Ishikawa (cell line): ENCODE measurements at regions not wholly inside any gene's neighbourhood (a gene's known extent, or its start where the extent isn't known, plus 50 kb on each side); places are given as distances from the start of the nearest gene placed in this dataset.

Experiments
- CEBPB ChIP-seq: IDR thresholded peaks from 2 replicates; pipeline ENCODE4 v1.6.1; 2012
- CREB1 ChIP-seq: IDR thresholded peaks from 2 replicates; pipeline ENCODE4 v1.6.1; 2012; ENCODE audit warnings: low read depth
- EGR1 ChIP-seq: IDR thresholded peaks from 2 replicates; pipeline ENCODE4 v1.6.1; 2012
- EP300 ChIP-seq: IDR thresholded peaks from 2 replicates; pipeline ENCODE4 v1.6.1; 2012; ENCODE audit warnings: borderline replicate concordance
- FOXM1 ChIP-seq: IDR thresholded peaks from 2 replicates; pipeline ENCODE4 v1.6.1; 2012; ENCODE audit warnings: low read depth, borderline replicate concordance
- NFIC ChIP-seq: IDR thresholded peaks from 2 replicates; pipeline ENCODE4 v1.6.1; 2012
- RAD21 ChIP-seq: IDR thresholded peaks from 2 replicates; pipeline ENCODE4 v1.6.1; 2012; ENCODE audit warnings: low read depth
- TAF1 ChIP-seq: IDR thresholded peaks from 2 replicates; pipeline ENCODE4 v1.6.1; 2012; ENCODE audit warnings: low read depth, mild to moderate bottlenecking
- TCF12 ChIP-seq: IDR thresholded peaks from 2 replicates; pipeline ENCODE4 v1.6.1; 2012; ENCODE audit warnings: low read depth
- TEAD4 ChIP-seq: IDR thresholded peaks from 2 replicates; pipeline ENCODE4 v1.6.1; 2012
- YY1 ChIP-seq: IDR thresholded peaks from 2 replicates; pipeline ENCODE4 v1.6.1; 2012; ENCODE audit warnings: low read depth
- ZBTB7A ChIP-seq: IDR thresholded peaks from 2 replicates; pipeline ENCODE4 v1.6.1; 2012; ENCODE audit warnings: low read depth
- TF ChIP-seq, protein P1 (sequence below): IDR thresholded peaks from 2 replicates; pipeline ENCODE4 v1.6.1; 2012; ENCODE audit warnings: low read depth, mild to moderate bottlenecking
- TF ChIP-seq, protein P2 (sequence below): IDR thresholded peaks from 2 replicates; pipeline ENCODE4 v1.6.1; 2012
- TF ChIP-seq, protein P3 (sequence below): IDR thresholded peaks from 2 replicates; pipeline ENCODE4 v1.6.1; 2012

DNA sequence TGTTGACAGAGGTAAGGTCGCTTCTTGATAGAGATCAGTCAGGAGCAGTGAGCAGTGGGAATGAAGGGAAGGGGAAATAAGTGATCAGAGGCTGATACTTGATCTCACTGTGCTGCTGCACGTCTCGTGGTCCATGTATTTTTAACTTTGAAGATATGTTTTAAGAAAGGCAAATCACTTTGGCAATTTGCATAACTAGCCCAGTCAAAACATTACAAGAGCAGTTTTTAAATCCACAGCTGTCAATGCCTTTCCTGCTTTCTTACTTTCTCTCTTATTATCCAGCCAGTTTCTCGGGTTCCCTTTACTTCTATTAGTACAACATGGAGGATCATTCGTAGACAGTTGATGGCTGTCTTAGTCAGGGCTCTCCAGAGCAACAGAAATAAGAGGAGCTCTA, 472.8 kb downstream of the TMA16 start:
- TF ChIP-seq NFIC = no peak
- no peak for TF ChIP-seq CREB1
- no peak for TF ChIP-seq CEBPB
- TF ChIP-seq YY1 = no peak
- TF ChIP-seq ZBTB7A = no peak
- TF ChIP-seq TAF1 = no peak
- no peak for TF ChIP-seq TCF12
- TF ChIP-seq FOXM1 = no peak
- TF ChIP-seq, protein P1, sequence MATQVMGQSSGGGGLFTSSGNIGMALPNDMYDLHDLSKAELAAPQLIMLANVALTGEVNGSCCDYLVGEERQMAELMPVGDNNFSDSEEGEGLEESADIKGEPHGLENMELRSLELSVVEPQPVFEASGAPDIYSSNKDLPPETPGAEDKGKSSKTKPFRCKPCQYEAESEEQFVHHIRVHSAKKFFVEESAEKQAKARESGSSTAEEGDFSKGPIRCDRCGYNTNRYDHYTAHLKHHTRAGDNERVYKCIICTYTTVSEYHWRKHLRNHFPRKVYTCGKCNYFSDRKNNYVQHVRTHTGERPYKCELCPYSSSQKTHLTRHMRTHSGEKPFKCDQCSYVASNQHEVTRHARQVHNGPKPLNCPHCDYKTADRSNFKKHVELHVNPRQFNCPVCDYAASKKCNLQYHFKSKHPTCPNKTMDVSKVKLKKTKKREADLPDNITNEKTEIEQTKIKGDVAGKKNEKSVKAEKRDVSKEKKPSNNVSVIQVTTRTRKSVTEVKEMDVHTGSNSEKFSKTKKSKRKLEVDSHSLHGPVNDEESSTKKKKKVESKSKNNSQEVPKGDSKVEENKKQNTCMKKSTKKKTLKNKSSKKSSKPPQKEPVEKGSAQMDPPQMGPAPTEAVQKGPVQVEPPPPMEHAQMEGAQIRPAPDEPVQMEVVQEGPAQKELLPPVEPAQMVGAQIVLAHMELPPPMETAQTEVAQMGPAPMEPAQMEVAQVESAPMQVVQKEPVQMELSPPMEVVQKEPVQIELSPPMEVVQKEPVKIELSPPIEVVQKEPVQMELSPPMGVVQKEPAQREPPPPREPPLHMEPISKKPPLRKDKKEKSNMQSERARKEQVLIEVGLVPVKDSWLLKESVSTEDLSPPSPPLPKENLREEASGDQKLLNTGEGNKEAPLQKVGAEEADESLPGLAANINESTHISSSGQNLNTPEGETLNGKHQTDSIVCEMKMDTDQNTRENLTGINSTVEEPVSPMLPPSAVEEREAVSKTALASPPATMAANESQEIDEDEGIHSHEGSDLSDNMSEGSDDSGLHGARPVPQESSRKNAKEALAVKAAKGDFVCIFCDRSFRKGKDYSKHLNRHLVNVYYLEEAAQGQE = no peak
- TF ChIP-seq, protein P2, sequence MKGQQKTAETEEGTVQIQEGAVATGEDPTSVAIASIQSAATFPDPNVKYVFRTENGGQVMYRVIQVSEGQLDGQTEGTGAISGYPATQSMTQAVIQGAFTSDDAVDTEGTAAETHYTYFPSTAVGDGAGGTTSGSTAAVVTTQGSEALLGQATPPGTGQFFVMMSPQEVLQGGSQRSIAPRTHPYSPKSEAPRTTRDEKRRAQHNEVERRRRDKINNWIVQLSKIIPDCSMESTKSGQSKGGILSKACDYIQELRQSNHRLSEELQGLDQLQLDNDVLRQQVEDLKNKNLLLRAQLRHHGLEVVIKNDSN = no peak
- no peak for TF ChIP-seq RAD21
- no peak for TF ChIP-seq EGR1
- TF ChIP-seq, protein P3, sequence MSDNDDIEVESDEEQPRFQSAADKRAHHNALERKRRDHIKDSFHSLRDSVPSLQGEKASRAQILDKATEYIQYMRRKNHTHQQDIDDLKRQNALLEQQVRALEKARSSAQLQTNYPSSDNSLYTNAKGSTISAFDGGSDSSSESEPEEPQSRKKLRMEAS = no peak
- no peak for TF ChIP-seq EP300
- no peak for TF ChIP-seq TEAD4

DNA sequence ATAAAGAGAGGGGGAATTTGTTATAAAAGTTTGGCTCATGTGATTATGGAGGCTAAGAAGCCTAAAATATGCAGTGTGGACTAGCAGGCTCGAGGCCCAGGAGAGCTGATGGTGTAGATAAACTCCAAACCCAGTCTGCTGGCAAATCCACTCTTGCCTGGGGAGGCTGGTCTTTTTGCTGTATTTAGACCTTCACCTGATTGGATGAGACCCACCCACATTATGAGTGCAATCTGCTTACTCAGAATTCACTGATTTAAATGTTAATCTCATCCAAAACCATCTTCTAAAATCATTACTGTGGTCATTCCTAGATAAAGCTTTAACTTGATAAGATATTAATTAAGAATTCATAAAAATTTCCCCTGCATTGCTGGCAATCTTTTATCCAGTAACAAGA, 473.2 kb downstream of the TMA16 start:
- TF ChIP-seq EGR1 (no peak), TCF12 (no peak), FOXM1 (no peak), NFIC (no peak), YY1 (no peak)
- TF ChIP-seq, protein P1 = no peak

DNA sequence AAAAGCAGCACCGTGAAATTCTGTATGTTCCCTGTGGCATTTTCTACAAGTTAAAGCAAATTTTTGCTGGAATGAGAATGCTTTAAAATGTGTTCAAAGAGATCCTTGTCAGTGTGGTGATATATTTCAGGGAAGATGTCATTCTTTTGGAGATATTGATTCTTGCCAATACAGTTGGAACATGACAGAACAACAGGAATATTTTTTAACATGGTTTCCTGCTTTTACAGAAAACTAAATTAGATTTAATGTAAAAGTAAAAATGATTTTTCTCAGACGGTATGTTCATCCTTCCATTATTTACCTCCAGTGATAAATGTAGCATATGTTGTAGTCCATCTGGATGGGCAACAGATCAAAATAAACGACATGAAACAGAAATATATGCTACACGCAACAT, 474.8 kb downstream of the TMA16 start:
- TF ChIP-seq FOXM1 (no peak), NFIC (no peak), EP300 (no peak), CEBPB (no peak), YY1 (no peak), TEAD4 (no peak), EGR1 (no peak), CREB1 (no peak), ZBTB7A (no peak)
- TF ChIP-seq, protein P3 = no peak
- TF ChIP-seq, protein P1 = no peak
- TF ChIP-seq, protein P2 = no peak

DNA sequence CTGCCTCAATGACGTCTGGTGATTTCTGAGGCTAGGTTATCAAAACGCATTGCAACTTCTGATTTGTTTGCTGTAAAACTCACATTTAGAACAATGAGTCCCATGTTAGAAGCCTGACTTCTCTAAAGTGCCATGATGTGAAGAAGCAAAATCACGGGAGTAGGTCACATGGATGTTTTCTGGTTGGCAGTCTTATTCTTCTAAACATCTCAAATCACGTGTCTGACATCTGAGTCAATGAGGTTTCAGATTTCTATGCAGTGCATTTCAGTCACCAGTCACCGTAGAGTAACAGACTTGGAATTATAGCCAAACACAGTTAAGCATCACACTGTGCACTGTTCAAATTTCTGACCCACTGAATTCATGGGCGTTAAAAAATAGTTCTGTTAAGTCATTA, 482.1 kb downstream of the TMA16 start:
- TF ChIP-seq CREB1 (no peak), TCF12 (no peak), RAD21 (no peak), EP300 (no peak), YY1 (no peak), EGR1 (no peak), NFIC (no peak), ZBTB7A (no peak)
- TF ChIP-seq, protein P2 = no peak
- TF ChIP-seq, protein P3 = no peak

DNA sequence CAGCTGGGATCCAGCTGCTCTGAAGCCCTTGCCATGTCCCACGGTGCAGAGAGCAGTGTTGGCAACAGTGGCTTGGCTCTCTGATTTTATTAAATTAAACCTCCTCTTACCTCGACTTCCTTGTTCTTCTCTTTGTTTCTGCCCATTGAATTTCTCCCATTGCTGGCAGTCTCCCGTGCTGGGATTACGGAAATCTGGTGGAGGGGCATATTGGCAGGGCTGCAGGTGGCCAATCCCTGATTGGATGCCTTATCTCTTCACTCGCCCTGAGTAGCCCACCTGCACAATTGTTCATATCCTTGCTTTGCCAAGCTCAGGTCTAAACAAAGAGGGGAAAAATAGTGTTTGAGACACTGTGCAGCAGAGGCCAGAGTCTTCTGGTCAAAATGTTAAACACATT, 493.9 kb downstream of the TMA16 start:
- TF ChIP-seq RAD21 (no peak), CREB1 (no peak), EP300 (no peak), TEAD4 (no peak), TCF12 (no peak), TAF1 (no peak), YY1 (no peak), CEBPB (no peak), ZBTB7A (no peak), EGR1 (no peak), FOXM1 (no peak), NFIC (no peak)
- TF ChIP-seq, protein P2 = no peak
- TF ChIP-seq, protein P3 = no peak
- TF ChIP-seq, protein P1 = no peak
